ENCODE measurements at regions not wholly inside any gene's neighbourhood (a gene's known extent, or its start where the extent isn't known, plus 50 kb on each side); places are given as distances from the start of the nearest gene placed in this dataset.

- BruUV-seq (replicated peaks), result no TSS peak
- CTCF ChIA-PET, result no interaction called here
- H3K4me3 Mint-ChIP-seq (ENCODE audit: low read depth, unreplicated experiment), result no peak overlapping the region
- no peaks in the 10 kb centered on the region for H3K36me3 Mint-ChIP-seq (ENCODE audit: insufficient read depth, unreplicated experiment)
- H3K9me3 Mint-ChIP-seq (ENCODE audit: low read depth, unreplicated experiment), result no peaks in the 10 kb centered on the region
- no peak for DNase-seq
- TF ChIP-seq CTCF (IDR thresholded peaks at IDR 0.05; ENCODE audit: unreplicated experiment), result no peak
- intact Hi-C loops (cut with micrococcal nuclease; ENCODE audit: unreplicated experiment), result no loop called here
- no peak overlapping the region for H3K27ac Mint-ChIP-seq (ENCODE audit: unreplicated experiment)
- peaks cover 16% of the 10 kb centered on the region for H3K27me3 Mint-ChIP-seq (ENCODE audit: unreplicated experiment)
- H3K4me1 Mint-ChIP-seq (ENCODE audit: low read depth, unreplicated experiment), result no peaks in the 10 kb centered on the region
Measured at GRCh38 chr18:51461956-51462355, 264.5 kb upstream of the MEX3C start.

- no TSS peak for BruUV-seq (replicated peaks)
- CTCF ChIA-PET, result interaction anchor here (0.7 kb wide), 2 partner anchors 10 to 169 kb away, joined by 3 read pairs; no protein-coding TSS in a partner anchor
- H3K27ac Mint-ChIP-seq (ENCODE audit: unreplicated experiment), result no peak overlapping the region
- H3K9me3 Mint-ChIP-seq (ENCODE audit: low read depth, unreplicated experiment), result no peaks in the 10 kb centered on the region
- H3K27me3 Mint-ChIP-seq (ENCODE audit: unreplicated experiment), result peaks cover 16% of the 10 kb centered on the region
- H3K4me3 Mint-ChIP-seq (ENCODE audit: low read depth, unreplicated experiment), result no peak overlapping the region
- intact Hi-C loops (cut with micrococcal nuclease; ENCODE audit: unreplicated experiment), result no loop called here
- no peak for DNase-seq
- H3K4me1 Mint-ChIP-seq (ENCODE audit: low read depth, unreplicated experiment), result no peaks in the 10 kb centered on the region
- TF ChIP-seq CTCF (IDR thresholded peaks at IDR 0.05; ENCODE audit: unreplicated experiment), result no peak
- H3K36me3 Mint-ChIP-seq (ENCODE audit: insufficient read depth, unreplicated experiment), result no peaks in the 10 kb centered on the region
Measured at GRCh38 chr18:51463483-51464136, 266.1 kb upstream of the MEX3C start.

GRCh38 chr18:51478908-51479307 is 281.4 kb upstream of the MEX3C start:
- no peak overlapping the region for H3K27ac Mint-ChIP-seq (ENCODE audit: unreplicated experiment)
- no TSS peak for BruUV-seq (replicated peaks)
- H3K36me3 Mint-ChIP-seq (ENCODE audit: insufficient read depth, unreplicated experiment), result no peaks in the 10 kb centered on the region
- CTCF ChIA-PET, result no interaction called here
- no peak for TF ChIP-seq CTCF (IDR thresholded peaks at IDR 0.05; ENCODE audit: unreplicated experiment)
- H3K9me3 Mint-ChIP-seq (ENCODE audit: low read depth, unreplicated experiment), result peaks cover 2% of the 10 kb centered on the region
- DNase-seq, result no peak
- no peaks in the 10 kb centered on the region for H3K4me1 Mint-ChIP-seq (ENCODE audit: low read depth, unreplicated experiment)
- H3K4me3 Mint-ChIP-seq (ENCODE audit: low read depth, unreplicated experiment), result no peak overlapping the region
- H3K27me3 Mint-ChIP-seq (ENCODE audit: unreplicated experiment), result peaks cover 19% of the 10 kb centered on the region
- intact Hi-C loops (cut with micrococcal nuclease; ENCODE audit: unreplicated experiment), result no loop called here

- intact Hi-C loops (cut with micrococcal nuclease; ENCODE audit: unreplicated experiment), result no loop called here
- no peak for DNase-seq
- no peak for TF ChIP-seq CTCF (IDR thresholded peaks at IDR 0.05; ENCODE audit: unreplicated experiment)
- Mint-ChIP-seq H3K27me3 (ENCODE audit: unreplicated experiment) (peaks cover 19% of the 10 kb centered on the region), H3K36me3 (ENCODE audit: insufficient read depth, unreplicated experiment) (no peaks in the 10 kb centered on the region), H3K4me1 (ENCODE audit: low read depth, unreplicated experiment) (no peaks in the 10 kb centered on the region), H3K27ac (ENCODE audit: unreplicated experiment) (no peak overlapping the region), H3K4me3 (ENCODE audit: low read depth, unreplicated experiment) (no peak overlapping the region), H3K9me3 (ENCODE audit: low read depth, unreplicated experiment) (peaks cover 2% of the 10 kb centered on the region)
- BruUV-seq (replicated peaks), result no TSS peak
- CTCF ChIA-PET, result no interaction called here
Measured at GRCh38 chr18:51479736-51480135, 282.3 kb upstream of the MEX3C start.

Measured in Calu3 (cell line).